PFSK-1 (cell line): ENCODE measurements at regions not wholly inside any gene's neighbourhood (a gene's known extent, or its start where the extent isn't known, plus 50 kb on each side); places are given as distances from the start of the nearest gene placed in this dataset.

Experiments
- FOXP2 ChIP-seq: optimal IDR thresholded peaks from 2 replicates; pipeline ENCODE3; 2011; ENCODE audit warnings: borderline replicate concordance, control low read depth, inconsistent platforms; ENCODE audit not compliant: insufficient read depth; ENCODE audit errors: extremely low read length, extremely low read depth
- POLR2AphosphoS5 ChIP-seq: IDR thresholded peaks from 2 replicates; pipeline ENCODE4 v1.6.1; 2012; ENCODE audit warnings: low read depth, mild to moderate bottlenecking, control low read depth, low read length, moderate library complexity
- REST ChIP-seq, 2 experiments: IDR thresholded peaks; 2 replicates each; pipeline versions ENCODE4 v1.6.1 to v1.8.0; 2011 to 2012; ENCODE audit warnings: low read depth in 2 of 2, low read length in 2 of 2, control low read depth in 1 of 2, inconsistent platforms in 1 of 2, mild to moderate bottlenecking in 1 of 2, moderate library complexity in 1 of 2; ENCODE audit not compliant: insufficient read depth in 1 of 2
- SIN3A ChIP-seq: IDR thresholded peaks from 2 replicates; pipeline ENCODE4 v1.6.1; 2012; ENCODE audit warnings: mild to moderate bottlenecking, low read length, moderate library complexity, borderline replicate concordance; ENCODE audit not compliant: insufficient read depth
- TAF1 ChIP-seq: IDR thresholded peaks from 2 replicates; pipeline ENCODE4 v1.6.1; 2012; ENCODE audit warnings: low read length, control low read depth, borderline replicate concordance; ENCODE audit not compliant: insufficient read depth

- no peak for TF ChIP-seq SIN3A
- TF ChIP-seq POLR2AphosphoS5: no peak
- no peak for TF ChIP-seq TAF1
- no peak for TF ChIP-seq REST (IDR thresholded peaks at IDR 0.05; ENCODE audit: insufficient read depth in 1 of 2, low read depth in 2 of 2, low read length in 2 of 2)
- TF ChIP-seq FOXP2: no peak
Measured at GRCh38 chr3:99094606-99095005, 193.1 kb upstream of the DCBLD2 start.
